Astrocyte of the cerebellum (primary cell): ENCODE measurements at regions not wholly inside any gene's neighbourhood (a gene's known extent, or its start where the extent isn't known, plus 50 kb on each side); places are given as distances from the start of the nearest gene placed in this dataset.

Experiments used
- DNase-seq: peaks from one replicate; pipeline ENCODE4 v3.0.0-alpha.2; 2011; ENCODE audit warnings: low read depth
- H3K4me3 ChIP-seq: 2 replicates; pipeline ENCODE4 v1.5.1; 2011; ENCODE audit warnings: mild to moderate bottlenecking, low read depth, low read length, moderate library complexity
- in situ Hi-C: cut with HindIII; loops from 2 replicates; pipeline ENCODE4 v1.10.0; 2017; ENCODE audit warnings: low sequenced_read_pairs
- TF ChIP-seq, protein P1 (sequence below): IDR thresholded peaks from 2 replicates; pipeline ENCODE4 v1.5.1; 2012; ENCODE audit warnings: low read length, low read depth, moderate library complexity, mild to moderate bottlenecking; ENCODE audit errors: missing control alignments

GRCh38 chr17:5705081-5705875, 121.0 kb upstream of the NLRP1 start:
- in situ Hi-C loops, result no loop called here
- no peak for DNase-seq
- H3K4me3 ChIP-seq, result no peak overlapping the region
- TF ChIP-seq, protein P1, sequence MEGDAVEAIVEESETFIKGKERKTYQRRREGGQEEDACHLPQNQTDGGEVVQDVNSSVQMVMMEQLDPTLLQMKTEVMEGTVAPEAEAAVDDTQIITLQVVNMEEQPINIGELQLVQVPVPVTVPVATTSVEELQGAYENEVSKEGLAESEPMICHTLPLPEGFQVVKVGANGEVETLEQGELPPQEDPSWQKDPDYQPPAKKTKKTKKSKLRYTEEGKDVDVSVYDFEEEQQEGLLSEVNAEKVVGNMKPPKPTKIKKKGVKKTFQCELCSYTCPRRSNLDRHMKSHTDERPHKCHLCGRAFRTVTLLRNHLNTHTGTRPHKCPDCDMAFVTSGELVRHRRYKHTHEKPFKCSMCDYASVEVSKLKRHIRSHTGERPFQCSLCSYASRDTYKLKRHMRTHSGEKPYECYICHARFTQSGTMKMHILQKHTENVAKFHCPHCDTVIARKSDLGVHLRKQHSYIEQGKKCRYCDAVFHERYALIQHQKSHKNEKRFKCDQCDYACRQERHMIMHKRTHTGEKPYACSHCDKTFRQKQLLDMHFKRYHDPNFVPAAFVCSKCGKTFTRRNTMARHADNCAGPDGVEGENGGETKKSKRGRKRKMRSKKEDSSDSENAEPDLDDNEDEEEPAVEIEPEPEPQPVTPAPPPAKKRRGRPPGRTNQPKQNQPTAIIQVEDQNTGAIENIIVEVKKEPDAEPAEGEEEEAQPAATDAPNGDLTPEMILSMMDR, result peak; percentile 54

- TF ChIP-seq, protein P1, result no peak
- no peak overlapping the region for H3K4me3 ChIP-seq
- no peak for DNase-seq
- in situ Hi-C loops, result no loop called here
Measured at GRCh38 chr17:5705876-5706576, 121.7 kb upstream of the NLRP1 start.

DNA sequence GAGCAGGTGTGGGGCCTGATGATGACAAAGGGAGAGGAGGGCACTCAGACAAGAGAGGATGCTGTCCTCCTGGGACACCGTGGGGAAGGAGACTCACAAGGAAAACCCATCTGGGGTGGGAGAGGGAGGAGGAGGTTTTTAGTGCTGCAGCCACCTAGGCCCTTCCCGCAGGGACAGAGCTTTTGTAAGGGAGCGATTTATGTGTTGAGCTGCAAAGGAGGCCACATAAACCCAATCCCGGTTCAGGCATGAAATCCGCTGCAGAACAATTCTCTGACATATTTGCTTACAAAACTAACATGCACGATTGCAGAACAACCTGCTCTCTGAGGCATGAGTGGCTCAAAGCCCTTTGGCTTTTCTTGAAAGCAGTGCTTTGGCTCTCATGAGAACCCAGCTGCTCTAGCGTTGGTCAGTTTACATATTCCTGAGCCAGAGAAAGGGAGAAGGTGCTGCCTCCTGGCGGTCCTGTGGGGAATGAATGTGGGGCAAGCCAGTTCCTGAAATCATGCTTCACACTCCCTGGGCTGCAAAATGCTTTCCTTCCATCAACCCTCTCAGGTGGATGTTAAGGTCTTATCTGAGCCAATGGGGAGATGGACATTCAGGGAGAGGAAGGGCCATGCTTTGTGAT, 122.4 kb upstream of the NLRP1 start:
- DNase-seq, result peak; percentile 38
- in situ Hi-C loops, result no loop called here
- no peak overlapping the region for H3K4me3 ChIP-seq
- TF ChIP-seq, protein P1, result peak; percentile 93

DNA sequence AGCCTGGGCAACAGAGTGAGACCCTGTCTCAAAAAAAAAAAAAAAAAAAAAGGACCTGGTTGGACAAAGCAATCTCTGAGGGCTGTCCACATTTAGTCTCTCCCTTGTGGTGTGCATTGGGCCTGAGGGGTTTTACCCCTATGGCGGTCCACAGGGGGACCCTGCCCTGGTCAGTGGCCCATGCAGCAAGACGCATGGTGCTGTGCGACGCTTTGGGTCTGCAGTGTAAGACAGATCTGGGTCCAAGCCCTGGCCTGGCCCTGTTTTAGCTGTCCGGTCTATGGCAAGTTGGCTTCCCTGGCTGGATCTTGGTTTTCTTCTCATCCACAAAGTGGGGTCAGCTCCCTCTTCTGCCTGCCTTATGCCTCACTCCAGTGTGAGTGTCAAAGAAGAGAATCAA, 123.2 kb upstream of the NLRP1 start:
- DNase-seq, result no peak
- TF ChIP-seq, protein P1, result no peak
- no peak overlapping the region for H3K4me3 ChIP-seq
- in situ Hi-C loops, result no loop called here

DNA sequence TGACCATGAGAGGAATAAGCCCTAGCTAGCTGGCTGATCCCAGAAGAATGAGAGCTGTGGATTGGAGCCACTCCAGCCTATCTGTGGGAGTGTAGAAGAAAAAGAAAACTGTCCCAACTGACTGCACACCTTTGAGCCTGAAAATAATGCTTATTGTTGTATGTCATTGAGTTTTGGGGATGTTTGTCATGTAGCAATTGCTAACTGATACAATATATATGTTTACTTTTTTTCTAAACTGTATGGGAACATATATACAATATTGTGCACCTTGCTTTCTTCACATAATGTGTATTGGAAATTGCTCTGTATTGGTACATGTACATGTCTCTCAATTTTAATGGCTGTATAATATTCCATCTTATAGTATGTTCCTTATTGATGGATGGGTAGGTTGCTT, 124.0 kb upstream of the NLRP1 start:
- no peak for DNase-seq
- no peak overlapping the region for H3K4me3 ChIP-seq
- TF ChIP-seq, protein P1, result no peak
- in situ Hi-C loops, result no loop called here

DNA sequence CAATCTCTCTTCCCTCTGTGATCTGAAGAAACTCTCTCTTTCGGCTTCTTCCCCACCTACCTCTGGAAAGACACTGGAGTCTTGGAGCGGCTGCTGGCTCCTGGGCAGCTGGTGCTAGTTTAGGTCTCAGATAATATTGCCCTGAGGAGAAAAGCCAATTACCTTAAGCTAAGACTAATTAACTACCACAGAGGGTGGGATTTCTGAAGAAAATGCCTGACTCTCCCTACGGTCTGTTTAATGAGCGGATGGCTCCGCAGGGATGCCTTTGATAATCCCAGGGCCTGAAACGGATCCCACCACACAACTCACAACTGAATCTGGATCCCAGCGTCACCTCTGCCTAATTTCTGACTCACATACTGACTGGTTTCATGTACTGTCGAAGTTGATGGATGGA, 127.0 kb upstream of the NLRP1 start:
- in situ Hi-C loops, result no loop called here
- no peak overlapping the region for H3K4me3 ChIP-seq
- DNase-seq, result no peak
- TF ChIP-seq, protein P1, result no peak
